ENCODE measurements at regions not wholly inside any gene's neighbourhood (a gene's known extent, or its start where the extent isn't known, plus 50 kb on each side); places are given as distances from the start of the nearest gene placed in this dataset.

DNA sequence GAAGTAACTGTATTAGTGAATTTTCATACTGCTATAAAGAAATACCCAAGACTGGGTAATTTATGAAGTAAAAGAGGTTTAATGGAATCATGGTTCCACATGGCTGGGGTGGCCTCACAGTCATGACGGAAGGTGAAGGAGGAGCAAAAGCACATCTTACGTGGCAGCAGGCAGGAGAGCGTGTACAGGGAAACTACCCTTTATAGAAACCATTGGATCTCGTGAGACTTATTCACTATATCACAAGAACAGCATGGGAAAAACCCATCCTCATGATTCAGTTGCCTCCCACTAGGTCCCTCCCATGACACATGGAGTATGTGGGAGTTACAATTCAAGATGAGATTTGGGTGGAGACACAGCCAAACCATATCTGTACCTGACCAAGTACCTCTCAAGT is 812.3 kb upstream of the ALCAM start:
- Histone ChIP-seq H3K27ac (no peak overlapping the region), H3K4me1 (no peaks in the 10 kb centered on the region), H3K4me3 (no peak overlapping the region), H3K9me3 (no peaks in the 10 kb centered on the region), H3K4me2 (no peak overlapping the region)
- POLR2A ChIA-PET: no interaction called here
- TF ChIP-seq RFX5 (IDR thresholded peaks at IDR 0.05) (no peak), RARB (CRISPR knock-in tag; IDR thresholded peaks at IDR 0.05) (no peak), HOXB13 (CRISPR knock-in tag; IDR thresholded peaks at IDR 0.05; ENCODE audit: low read depth) (no peak), KDM1A (IDR thresholded peaks at IDR 0.05; ENCODE audit: low read depth) (no peak), HOXB5 (CRISPR knock-in tag; IDR thresholded peaks at IDR 0.05) (no peak)
- TF ChIP-seq, protein P1, sequence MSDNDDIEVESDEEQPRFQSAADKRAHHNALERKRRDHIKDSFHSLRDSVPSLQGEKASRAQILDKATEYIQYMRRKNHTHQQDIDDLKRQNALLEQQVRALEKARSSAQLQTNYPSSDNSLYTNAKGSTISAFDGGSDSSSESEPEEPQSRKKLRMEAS (IDR thresholded peaks at IDR 0.05): no peak
- TF ChIP-seq, protein P2, sequence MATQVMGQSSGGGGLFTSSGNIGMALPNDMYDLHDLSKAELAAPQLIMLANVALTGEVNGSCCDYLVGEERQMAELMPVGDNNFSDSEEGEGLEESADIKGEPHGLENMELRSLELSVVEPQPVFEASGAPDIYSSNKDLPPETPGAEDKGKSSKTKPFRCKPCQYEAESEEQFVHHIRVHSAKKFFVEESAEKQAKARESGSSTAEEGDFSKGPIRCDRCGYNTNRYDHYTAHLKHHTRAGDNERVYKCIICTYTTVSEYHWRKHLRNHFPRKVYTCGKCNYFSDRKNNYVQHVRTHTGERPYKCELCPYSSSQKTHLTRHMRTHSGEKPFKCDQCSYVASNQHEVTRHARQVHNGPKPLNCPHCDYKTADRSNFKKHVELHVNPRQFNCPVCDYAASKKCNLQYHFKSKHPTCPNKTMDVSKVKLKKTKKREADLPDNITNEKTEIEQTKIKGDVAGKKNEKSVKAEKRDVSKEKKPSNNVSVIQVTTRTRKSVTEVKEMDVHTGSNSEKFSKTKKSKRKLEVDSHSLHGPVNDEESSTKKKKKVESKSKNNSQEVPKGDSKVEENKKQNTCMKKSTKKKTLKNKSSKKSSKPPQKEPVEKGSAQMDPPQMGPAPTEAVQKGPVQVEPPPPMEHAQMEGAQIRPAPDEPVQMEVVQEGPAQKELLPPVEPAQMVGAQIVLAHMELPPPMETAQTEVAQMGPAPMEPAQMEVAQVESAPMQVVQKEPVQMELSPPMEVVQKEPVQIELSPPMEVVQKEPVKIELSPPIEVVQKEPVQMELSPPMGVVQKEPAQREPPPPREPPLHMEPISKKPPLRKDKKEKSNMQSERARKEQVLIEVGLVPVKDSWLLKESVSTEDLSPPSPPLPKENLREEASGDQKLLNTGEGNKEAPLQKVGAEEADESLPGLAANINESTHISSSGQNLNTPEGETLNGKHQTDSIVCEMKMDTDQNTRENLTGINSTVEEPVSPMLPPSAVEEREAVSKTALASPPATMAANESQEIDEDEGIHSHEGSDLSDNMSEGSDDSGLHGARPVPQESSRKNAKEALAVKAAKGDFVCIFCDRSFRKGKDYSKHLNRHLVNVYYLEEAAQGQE (IDR thresholded peaks at IDR 0.05): no peak
- ATAC-seq (no peak), FAIRE-seq (no peak), DNase-seq (ENCODE audit: low read depth in 1 of 2, low spot score in 1 of 2) (no peak)
- WGBS (ENCODE audit: missing lambda C conversion rate): 75% methylated on average over 4 of the region's 4 CpGs
- CTCF ChIA-PET: no interaction called here

DNA sequence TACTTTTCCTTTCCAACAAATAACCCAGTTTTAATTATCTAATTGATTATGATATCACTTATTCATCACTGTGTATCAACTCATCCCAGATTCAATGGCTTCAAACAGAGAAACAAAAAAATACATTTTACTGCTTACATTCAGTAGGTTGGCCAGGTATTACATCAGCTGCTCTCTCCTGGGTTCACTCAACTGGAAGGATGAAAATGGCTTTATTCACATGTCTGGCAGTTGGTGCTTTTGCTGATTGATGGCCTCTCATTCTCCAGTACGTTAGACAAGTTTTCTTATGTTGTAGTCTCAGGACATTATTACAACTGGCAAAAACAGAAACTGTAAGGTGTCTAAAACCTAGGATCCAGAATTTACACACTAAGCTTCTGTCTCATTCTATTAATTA is 811.0 kb upstream of the ALCAM start:
- no peak overlapping the region for H3K27ac ChIP-seq
- no peaks in the 10 kb centered on the region for H3K9me3 ChIP-seq
- 13% methylated on average over 1 of the region's 1 CpG for WGBS (ENCODE audit: missing lambda C conversion rate)
- FAIRE-seq (no peak), DNase-seq (ENCODE audit: low read depth in 1 of 2, low spot score in 1 of 2) (no peak), ATAC-seq (no peak)
- POLR2A ChIA-PET: no interaction called here
- CTCF ChIA-PET: interaction anchor here (1.5 kb wide), 1 partner anchor 41 kb away, joined by 3 read pairs; no protein-coding TSS in a partner anchor
- H3K4me3 ChIP-seq: no peak overlapping the region
- no peak overlapping the region for H3K4me2 ChIP-seq
- TF ChIP-seq TFCP2L1 (CRISPR knock-in tag; IDR thresholded peaks at IDR 0.05): no peak
- TF ChIP-seq ZNF302 (CRISPR knock-in tag; IDR thresholded peaks at IDR 0.05): no peak
- TF ChIP-seq ZFP36 (IDR thresholded peaks at IDR 0.05; ENCODE audit: borderline replicate concordance, partially characterized antibody): no peak
- TF ChIP-seq RAD21 (conservative IDR thresholded peaks at IDR 0.05 in 1 of 2, IDR thresholded peaks at IDR 0.05 in 1 of 2): no peak
- no peak for TF ChIP-seq HOXB13 (CRISPR knock-in tag; IDR thresholded peaks at IDR 0.05; ENCODE audit: low read depth)
- TF ChIP-seq HDAC2 (IDR thresholded peaks at IDR 0.05): no peak
- TF ChIP-seq RNF2 (IDR thresholded peaks at IDR 0.05; ENCODE audit: borderline replicate concordance, low read depth): no peak
- H3K4me1 ChIP-seq: no peaks in the 10 kb centered on the region

DNA sequence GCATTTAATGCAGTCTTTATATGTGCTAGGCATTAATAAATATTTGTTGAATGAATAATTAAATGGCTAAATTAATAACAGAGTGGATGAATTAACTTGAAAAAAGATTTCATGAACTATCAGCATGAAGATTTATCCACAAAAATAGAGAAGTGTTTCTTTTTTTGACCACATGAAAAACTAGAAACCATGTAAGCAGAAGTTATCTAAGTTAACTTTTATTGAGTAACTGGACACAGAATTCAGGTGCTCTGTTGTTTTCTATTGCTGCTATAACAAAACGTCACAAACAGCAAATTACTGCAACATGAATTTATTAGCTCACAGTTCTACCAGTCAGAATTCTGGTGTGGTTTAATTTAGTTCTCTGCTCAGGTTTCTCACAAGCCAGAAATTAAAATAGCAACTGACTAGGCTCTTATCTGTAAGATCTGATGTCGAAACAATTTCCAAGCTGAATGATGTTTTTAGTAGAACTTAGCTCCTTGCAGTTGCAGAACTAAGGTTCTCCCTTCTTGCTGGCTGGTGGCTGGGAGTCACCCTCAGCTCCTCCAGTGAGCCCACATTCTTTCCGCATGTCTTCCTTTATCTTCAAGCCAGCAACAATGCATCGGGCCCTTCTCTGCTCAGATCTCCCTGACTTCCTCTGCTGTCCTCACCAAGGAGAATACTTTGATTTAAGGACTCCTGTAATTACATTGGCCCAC is 810.2 kb upstream of the ALCAM start:
- WGBS (ENCODE audit: missing lambda C conversion rate): 47% methylated on average over 4 of the region's 4 CpGs
- H3K4me3 ChIP-seq: no peak overlapping the region
- no peak overlapping the region for H3K4me2 ChIP-seq
- POLR2A ChIA-PET: no interaction called here
- H3K4me1 ChIP-seq: no peaks in the 10 kb centered on the region
- DNase-seq (ENCODE audit: low read depth in 1 of 2, low spot score in 1 of 2) (no peak), ATAC-seq (no peak), FAIRE-seq (no peak)
- no peaks in the 10 kb centered on the region for H3K9me3 ChIP-seq
- H3K27ac ChIP-seq: no peak overlapping the region
- CTCF ChIA-PET: interaction anchor here (1.4 to 1.5 kb wide), 2 partner anchors 40 to 119 kb away, joined by 3 read pairs; no protein-coding TSS in a partner anchor
- TF ChIP-seq, protein P3, sequence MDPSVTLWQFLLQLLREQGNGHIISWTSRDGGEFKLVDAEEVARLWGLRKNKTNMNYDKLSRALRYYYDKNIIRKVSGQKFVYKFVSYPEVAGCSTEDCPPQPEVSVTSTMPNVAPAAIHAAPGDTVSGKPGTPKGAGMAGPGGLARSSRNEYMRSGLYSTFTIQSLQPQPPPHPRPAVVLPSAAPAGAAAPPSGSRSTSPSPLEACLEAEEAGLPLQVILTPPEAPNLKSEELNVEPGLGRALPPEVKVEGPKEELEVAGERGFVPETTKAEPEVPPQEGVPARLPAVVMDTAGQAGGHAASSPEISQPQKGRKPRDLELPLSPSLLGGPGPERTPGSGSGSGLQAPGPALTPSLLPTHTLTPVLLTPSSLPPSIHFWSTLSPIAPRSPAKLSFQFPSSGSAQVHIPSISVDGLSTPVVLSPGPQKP (IDR thresholded peaks at IDR 0.05; ENCODE audit: low read depth, low read length): no peak
- TF ChIP-seq ZC3H11A (IDR thresholded peaks at IDR 0.05): no peak
- TF ChIP-seq HOXB5 (CRISPR knock-in tag; IDR thresholded peaks at IDR 0.05): no peak

All from A549 (cell line).